ENCODE measurements at regions not wholly inside any gene's neighbourhood (a gene's known extent, or its start where the extent isn't known, plus 50 kb on each side); places are given as distances from the start of the nearest gene placed in this dataset.

GRCh38 chr12:89796798-89797382 lies 88.3 kb upstream of the ATP2B1 start:
- TF ChIP-seq CTCF (IDR thresholded peaks at IDR 0.05) (no peak), POLR2A (IDR thresholded peaks at IDR 0.05) (no peak)
